ENCODE measurements at regions not wholly inside any gene's neighbourhood (a gene's known extent, or its start where the extent isn't known, plus 50 kb on each side); places are given as distances from the start of the nearest gene placed in this dataset.
A peak's percentile ranks its signal among the peaks of the same experiment; 100 is the strongest.

DNA sequence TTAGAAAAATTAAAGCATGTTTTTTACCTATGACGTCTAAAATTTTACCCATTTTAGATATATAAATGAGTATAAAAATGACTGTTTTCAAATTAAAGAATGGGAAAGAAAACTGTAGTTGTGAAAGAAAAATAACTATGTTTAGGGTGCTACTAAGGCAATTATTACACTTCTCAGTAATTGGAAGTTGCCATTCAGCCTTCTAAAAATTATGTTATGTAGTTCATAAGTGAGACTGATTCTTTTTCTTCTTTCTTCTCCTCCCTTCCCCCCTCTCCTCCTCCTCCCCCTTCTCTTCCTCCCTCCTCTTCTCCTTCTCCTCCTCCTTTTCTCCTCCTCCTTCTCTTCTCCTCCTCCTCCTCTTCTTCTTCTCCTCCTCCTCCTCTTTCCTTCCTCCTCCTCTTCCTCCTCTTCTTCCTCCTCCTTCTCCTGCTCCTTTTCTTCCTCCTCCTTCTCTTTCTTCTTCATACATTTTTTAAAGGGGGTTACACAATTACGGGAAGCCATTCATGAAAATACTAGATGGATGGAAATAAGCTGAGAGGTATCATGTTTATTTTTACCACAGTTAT lies 223.6 kb downstream of the CETN3 start:
- DNase-seq, result no peak

DNA sequence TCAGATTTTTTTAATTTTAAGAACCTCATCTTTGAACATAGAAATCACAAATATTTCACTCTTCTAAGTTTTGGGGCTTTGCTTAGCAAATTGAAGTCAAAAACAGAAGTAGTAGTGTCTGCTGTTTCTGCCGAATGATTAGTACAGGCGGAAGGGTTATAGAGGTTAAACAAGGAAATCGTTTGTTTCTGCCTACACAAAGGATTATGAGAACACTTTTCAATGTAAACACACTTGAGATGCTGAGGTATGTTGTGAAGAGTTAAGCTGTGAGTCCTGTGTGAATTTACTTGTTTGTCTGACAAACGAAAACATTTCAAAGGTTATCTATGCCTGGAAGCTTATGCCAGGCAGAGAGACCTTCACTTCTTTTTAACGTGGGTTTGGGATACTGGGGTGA lies 224.8 kb downstream of the CETN3 start:
- DNase-seq, result no peak

DNA sequence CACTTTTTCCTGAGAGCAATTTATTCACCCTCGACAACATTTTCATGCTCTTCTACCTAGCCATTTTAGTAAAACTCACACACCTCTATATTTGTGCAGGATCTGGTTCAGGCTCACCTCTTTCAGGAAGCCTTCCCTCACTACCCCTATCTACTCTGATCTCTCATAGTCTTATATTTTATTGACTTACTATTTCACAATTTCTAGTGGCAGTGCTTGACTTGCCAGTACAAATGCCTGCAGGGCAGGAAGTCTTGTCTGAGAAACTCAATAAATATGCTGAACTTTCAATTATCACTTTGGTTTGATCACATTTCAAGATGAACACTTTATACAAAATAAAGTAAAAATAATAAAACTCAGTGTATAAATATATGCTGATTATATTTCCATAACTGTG lies 226.8 kb downstream of the CETN3 start:
- DNase-seq, result no peak

DNA sequence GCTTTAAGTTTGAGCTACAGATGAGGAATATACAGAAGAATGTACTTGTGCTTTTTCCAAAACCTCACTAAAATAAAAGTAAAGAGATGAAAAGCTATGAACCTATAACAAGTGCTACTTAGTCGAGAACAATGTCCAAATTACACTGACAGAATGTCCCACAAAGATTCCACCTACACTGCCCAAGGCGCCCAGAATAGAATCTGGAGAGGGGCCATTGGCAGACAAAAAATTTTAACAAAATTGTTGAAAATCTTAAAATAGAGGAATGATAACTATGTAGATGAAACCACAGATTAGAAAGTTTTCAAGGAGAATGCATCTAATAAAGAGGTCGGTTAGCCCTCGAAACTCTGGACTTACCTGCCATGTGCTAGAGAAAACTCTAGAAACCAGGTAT lies 235.3 kb downstream of the CETN3 start:
- DNase-seq, result no peak

DNA sequence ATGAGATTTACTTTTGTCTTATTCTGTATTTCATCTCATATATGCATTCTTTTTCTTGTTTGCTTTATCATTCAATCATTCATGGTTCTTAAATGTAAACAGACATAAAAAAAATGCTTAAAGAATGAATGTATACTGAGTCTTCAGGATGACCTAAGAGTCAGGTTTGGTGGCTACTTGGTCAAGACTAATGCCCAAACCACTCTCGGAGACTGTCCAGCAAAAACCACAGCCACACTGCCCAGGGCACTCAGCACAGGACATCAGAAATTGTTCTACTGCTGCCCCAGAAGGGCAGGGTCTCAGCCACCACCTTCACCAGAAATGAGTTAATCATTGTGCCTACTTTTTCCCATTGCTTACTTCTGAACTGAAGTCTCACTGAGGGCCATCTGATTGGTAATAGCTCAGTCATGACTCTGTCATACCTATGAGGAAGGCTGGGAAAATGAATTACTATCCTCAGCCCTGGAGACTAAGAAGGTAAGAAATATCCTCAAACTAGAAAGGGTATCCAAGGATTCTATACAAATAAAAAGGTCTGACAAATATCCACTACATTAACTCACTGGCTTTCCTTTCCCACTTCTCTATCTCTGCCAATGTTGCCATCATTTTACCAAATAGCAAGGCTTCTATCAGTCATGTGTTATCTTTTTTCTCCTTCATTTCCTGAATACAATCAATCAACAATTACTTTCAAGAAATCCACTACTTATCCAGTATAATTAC lies 236.1 kb downstream of the CETN3 start:
- no peak for DNase-seq

DNA sequence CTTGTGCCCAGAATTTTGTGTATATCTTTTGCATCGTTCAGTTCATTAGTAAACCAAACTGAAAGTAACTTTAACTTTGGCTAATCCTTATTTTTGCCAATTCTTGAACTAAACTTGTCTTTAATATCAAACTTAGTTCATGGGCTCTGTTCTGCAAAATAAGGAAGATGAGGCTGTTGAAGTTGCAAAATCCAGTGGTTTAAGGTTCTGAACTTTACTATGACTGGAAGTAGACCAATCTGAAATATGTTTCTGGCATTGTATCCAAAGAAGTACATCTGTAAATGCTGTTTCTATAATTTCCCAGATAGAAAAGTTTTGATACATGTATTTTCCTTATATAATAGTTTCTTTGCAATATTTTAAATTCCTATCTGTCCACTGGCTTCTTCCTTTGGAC lies 238.1 kb downstream of the CETN3 start:
- no peak for DNase-seq

DNA sequence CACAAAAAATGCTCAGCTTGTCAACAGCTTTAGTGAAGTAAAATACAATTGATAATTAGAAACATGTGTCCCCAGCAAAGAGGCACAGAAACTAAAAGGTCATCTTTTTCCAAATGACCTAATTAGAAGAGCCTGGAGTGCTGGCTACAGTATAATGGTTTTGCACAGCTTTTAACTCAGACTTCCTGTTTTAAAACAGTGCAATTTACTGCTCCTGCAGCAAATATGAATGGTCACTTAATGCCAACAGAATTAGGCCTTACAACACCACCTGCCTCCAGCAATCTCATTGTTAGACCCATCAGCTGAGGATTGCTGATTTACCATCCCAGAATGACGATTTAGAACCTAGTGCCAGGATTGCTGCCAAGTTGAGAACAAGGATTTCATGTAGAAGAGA lies 239.3 kb downstream of the CETN3 start:
- DNase-seq, result no peak

DNA sequence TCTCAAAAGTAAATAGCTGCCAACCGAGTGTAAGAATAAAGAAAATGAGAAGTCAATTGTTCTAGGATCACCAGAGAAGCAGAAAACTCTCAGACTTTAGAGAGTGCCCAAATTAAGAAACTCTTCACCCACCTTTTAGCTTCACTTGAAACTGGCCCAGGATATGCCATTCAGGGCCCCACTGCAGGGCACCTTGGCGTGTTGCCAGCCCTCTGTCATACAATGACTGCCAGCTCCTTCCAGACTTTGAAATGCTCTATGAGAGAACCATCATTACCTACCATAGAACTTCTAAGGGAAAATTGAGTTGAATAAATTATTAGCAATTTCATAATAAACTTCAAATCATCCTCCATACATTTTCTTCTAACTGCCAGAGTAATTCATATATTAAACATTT lies 240.5 kb downstream of the CETN3 start:
- DNase-seq, result no peak

DNA sequence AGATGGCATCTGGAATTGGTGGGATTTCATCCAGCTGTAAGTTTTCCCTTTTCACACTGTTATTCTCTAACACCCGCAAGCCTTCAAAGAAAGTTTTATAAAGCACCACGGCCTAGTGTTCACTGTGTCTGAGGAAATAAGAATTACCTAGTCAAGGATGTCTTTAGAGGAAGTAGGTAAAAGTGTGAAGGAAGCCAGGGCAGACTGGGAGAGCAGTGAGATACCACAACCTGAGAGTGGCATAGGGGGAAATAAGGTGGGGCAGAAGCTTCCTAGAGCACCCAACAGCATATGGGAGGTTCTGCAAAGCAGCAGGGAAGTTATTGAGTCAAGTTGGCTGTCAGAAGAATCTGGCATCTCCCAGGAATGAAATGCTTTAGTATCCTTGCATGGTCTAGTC lies 241.2 kb downstream of the CETN3 start:
- DNase-seq, result no peak

DNA sequence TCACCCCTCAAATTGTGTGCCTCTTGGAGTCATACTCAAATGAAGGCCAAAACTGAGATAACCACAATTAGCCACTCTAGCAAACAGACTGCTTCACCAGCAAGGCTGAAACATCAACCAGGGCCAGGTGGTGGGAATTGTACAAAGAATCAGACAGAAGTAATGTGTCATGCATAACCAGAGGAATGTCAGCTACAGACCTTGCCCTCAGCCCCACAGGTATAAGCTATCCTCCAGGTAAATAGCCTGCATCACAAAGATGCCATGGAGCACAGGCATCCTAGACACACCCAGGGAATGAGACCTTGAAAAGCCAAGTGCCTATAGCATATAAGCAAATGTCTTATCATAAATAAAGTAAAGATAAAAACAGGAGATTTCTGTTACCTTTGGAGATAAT lies 242.7 kb downstream of the CETN3 start:
- DNase-seq, result no peak

DNA sequence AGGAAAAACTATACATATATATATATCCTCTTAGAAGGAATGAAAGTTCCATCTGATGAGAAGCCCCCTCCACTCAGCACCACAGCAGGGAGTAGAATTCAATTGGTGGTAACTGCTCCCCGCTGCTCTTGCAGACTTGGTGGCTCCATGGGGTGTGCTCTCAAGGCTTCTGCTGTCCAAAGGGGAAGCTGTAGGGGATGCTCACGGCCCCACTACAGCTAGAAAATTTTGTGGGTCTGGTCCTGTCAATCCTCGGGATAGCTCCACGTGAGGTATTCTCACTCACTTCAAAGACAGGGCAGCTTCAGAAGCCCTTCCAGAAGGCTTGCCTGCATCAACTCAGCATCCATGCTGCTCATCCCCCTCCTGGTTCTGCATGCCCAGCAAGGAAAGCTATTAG lies 247.2 kb downstream of the CETN3 start:
- DNase-seq, result no peak

DNA sequence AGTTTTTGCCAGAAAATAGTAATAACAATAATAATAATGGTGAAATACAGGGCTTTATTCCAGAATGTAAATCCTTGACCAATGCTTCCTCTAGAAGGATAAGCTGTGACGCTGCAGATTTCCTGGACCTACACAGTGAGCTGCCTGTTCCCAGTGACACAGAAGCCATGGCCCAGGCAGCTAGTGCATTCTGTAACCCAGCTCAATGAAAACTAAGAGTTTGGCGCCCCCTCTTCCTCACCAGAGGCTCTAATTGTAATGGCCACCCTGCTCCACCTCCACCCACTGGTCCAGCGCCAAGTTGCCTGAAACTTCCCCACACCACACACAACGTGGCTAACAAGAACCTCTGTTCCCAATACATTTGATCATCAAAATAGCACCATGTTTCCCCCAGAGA lies 248.1 kb downstream of the CETN3 start:
- DNase-seq, result no peak

DNA sequence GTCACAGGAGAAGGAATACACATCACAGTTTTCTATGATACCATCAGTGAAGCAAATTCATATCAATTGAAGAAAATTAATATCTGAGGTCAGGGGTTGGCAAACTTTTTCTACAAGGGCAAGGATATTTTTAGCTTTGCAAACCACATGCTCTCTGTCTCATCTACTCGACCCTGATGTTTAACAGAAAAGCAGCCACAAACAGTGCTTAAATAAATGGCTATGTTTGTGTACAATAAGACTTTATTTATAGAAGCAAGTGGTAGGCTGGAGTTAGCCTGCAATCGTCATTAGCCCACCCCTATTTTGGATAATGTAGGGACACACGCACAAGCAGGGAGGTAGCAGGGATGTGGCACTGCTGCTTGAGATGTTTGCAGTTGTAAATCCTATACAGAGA lies 251.4 kb downstream of the CETN3 start:
- DNase-seq, result no peak

DNA sequence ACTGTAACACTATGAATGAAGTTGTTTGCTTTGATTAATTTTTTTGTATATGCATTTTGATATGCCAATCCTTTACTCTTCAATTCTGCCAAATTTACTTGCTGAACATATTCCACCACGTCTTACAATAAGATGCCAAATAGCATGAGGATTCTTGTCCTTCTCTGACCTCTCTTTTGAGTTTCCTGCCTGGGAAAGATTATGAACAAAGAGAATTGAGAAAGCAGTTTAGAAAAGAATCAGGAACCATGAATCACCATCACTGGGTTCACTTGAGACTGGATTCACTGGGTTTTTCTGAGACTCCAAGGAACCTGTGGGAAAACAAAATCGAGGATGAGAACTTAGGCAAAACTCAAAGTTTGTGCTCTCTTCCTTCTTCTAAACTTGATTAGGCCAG lies 256.5 kb downstream of the CETN3 start:
- no peak for DNase-seq

DNA sequence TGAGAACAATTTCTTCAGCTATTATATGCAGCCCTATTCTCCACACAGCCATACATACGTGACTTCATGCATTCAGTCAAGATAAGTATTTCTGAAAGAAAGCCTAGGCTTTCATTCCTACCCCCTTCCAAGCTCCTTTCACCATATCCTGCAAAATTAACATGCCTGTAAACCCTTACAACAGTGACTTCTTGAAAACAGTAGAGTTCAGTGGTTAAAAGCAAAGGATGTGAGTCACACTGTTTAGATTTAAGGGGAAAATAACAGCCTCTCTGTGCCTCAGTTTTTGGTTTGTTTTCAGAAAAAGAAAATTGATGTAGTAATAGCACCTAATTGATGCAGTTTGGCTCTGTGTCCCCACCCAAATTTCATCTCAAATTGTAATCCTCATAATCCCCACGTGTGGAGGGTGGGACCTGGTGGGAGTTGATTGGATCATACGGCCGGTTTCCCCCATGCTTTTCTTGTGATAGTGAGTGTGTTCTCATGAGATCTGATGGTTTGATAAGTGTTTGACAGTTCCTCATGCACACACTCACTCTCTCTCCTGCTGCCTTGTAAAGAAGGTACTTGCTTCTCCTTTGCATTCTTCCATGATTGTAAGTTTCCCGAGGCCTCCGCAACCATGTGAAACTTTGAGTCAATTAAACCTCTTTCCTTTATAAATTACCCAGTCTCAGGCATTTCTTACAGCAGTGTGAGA lies 264.8 kb downstream of the CETN3 start:
- no peak for DNase-seq

DNA sequence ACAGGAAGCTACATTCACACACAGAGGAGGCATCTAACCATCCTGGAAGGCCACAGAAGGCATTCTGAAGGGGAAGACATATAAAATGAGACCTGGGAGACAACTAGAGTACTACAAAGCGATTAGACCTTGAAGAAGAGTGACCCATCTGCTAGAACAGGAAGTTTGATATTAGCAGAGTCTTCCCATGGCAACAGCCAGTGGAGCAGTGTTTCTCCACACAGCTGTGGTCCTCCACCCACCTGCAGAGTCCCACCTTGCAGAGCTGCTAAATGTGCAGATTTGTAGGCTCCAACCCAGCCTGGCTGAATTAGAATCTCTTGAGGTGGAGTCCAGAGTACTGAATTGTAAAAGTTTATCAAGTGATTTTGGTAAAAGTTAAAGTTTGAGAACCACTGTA lies 267.0 kb downstream of the CETN3 start:
- DNase-seq, result no peak

DNA sequence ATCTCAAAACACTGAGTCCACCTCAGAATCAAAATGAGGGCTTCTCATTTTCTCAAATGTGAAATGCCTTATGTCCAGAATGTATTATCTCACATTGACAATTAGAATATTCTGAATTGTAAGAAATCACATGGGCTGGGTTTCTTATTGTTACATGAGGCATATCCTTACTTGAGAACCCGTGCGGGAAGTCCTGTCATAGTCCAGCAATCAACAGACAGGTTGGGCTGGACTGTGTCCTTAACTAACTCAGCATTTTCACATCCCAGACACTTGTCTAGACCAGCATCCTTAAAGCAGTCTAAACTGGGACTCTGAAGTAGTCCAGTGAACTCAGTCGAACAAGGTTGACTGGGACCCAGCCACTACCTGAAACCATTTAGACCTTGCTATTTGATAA lies 267.6 kb downstream of the CETN3 start:
- no peak for DNase-seq

DNA sequence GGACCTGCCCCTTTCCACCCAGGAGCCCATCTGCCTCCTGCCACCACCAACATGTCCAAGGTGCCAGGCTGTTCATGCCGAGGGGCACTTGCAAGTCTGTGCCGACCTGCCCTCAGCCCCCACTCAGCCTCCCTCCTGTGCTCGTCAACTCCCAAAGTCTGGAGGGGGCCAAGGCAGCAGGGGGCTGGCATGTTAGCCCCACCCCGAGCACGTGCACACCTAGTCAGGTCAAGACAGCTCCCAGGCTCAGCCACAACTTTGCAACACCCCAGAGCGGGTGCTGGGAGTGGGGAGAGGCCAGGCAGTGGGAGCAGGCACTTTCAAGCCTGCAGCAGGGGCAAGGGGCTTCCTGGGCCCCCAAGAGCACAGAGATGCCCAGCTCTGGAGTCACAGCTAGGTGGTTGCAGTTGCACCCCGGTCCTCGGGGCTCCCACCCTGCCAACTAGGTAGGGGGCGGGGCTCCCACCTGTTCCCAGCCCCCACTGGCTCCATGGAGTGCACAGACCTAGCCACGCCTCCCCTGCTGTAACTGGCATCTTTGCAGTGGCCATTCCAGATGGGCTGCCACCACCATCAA lies 272.5 kb downstream of the CETN3 start:
- DNase-seq, result no peak

DNA sequence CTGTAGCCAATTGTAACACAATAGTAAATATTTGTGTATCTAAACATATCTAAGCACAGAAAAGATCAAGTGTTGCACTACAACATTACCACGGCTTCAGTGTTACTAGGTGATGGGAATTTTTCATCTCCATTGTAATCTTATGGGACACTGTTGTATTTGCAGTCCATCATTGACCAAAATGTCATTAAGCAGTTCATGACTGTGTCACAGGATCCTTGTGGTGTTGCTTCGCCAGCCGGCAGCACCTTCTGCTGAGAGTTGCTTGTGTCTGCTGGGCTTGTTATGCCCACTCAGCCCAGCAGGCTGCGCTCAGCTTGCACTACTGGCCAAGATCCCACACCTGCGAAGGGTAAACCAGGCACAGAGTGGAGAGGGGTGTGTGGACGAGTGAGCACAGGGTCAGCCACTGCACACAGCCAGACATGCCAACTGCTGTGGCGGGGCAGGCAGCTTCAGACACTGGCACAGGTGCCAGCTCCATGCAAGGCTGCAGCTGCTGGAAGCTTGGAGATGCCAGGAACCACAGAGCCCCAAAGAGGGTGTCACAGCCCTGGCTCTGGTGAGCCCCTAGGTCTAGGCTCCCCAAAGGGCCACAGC lies 273.7 kb downstream of the CETN3 start:
- DNase-seq, result peak; percentile 2

DNA sequence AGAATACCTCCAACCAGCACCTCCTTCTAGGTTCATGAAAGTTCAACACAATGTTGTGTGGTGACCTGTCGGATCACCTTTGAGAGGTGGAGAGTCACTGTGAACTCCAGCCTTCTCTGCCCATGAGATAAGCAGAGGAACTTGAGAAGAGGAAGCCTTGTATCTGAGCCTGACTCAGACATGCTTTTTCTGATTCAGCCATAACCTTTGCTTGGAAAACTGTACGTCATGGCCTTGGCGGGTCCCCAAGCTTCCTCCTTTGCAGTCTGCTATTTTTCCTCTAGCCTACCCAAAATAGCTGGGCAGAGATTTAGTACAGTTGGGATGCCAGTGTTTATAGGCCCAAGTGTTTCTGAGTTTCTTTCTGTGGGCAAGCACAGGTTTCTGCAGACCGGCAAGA lies 274.7 kb downstream of the CETN3 start:
- no peak for DNase-seq

DNA sequence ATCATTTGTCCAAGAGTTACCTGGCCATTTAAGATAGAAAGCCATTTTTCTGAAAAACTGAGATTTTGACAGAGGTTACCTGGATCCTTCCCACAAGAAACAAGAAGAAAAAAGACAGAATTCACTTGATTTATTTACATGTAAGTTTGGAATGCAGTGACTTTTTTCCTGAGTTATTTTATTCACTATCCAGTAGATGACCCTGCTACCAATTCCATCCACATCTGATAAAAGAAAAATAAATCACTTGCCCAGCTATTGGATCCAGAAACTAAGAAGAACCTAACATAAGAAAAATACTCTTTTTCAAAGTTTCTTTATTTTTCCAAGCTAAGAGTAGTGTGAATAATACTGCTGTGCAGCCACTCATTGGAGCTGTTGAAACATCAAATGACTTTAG lies 275.2 kb downstream of the CETN3 start:
- no peak for DNase-seq

DNA sequence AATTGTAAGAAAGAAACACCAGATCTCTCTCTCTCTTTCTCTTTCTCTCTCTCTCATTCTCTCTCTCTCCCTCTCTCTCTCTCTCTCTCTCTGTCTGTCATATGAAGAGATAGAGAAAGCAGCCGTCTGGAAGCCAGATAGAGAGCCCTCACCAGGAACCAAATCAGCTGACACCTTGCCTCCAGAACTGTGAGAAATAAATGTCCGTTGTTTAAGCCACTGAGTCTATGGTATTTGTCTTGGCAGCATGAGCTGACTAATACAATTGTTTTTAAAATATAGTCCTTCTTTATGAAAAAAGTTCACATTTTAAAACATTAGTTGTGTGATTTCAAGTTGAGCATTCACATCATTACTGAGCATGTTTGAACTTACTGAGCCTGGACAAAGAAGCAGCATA lies 275.6 kb downstream of the CETN3 start:
- no peak for DNase-seq

DNA sequence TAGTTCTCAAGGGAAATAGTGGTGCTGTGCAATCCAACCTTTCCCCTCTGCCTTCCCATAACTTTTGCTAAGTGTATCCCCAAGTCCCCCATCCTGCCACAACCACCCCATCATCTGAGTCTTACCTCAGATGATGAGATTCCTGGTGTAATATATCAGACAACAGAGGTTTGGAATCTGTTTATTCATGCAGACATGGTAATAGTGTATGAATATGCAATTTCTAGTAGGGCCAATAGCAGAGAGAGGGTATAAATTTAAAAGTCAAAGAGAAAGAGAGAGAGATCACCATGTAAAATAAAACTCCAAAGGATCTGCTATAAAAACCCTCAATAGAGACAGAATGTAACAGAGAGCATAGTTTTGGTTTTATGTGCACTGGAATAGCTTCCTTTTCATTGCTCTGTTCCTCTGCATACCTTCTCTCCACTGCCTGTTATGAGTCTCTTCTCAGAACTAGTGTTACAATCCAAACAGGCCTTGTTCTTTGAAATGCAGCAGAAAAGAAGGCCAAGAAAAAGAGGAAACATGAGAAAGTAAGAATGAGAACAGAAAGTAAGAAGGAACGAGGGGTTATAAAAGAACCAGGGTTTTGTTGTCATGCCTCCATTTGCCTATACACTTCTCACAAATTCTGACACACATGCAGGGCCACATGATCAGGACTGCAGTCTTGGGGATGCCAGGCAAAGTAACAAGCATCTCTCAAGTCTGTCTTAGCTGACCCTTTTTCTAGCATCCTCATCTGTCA lies 278.0 kb downstream of the CETN3 start:
- DNase-seq, result no peak

Data from NCI-H526 treated with DMSO at 0.1 percent for 48 hours (cell line).